ENCODE measurements at regions not wholly inside any gene's neighbourhood (a gene's known extent, or its start where the extent isn't known, plus 50 kb on each side); places are given as distances from the start of the nearest gene placed in this dataset.

DNA sequence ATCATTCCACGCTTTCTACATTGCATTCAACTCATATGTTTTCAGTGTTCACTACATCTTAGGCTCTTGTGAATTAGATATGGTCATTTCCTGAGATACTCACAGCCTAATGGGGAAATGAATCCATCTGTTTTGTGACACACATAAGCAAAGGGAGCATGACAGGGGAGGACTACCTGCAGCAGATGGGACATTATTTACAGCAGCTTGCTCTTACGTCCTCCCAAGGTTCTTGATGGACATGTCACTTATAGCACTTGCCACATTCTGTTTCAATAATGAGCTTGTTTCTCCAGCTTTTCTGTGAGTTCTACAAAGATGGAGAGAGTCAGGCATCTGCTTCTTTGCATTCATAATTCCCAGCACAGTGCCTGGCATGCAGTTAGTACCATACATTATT is 1509.6 kb upstream of the TMEM132C start:
- TF ChIP-seq, protein P1, sequence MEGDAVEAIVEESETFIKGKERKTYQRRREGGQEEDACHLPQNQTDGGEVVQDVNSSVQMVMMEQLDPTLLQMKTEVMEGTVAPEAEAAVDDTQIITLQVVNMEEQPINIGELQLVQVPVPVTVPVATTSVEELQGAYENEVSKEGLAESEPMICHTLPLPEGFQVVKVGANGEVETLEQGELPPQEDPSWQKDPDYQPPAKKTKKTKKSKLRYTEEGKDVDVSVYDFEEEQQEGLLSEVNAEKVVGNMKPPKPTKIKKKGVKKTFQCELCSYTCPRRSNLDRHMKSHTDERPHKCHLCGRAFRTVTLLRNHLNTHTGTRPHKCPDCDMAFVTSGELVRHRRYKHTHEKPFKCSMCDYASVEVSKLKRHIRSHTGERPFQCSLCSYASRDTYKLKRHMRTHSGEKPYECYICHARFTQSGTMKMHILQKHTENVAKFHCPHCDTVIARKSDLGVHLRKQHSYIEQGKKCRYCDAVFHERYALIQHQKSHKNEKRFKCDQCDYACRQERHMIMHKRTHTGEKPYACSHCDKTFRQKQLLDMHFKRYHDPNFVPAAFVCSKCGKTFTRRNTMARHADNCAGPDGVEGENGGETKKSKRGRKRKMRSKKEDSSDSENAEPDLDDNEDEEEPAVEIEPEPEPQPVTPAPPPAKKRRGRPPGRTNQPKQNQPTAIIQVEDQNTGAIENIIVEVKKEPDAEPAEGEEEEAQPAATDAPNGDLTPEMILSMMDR (IDR thresholded peaks at IDR 0.05; ENCODE audit: low read depth, low read length): no peak
- TF ChIP-seq POLR2A (IDR thresholded peaks at IDR 0.05; ENCODE audit: extremely low read depth, insufficient read length): no peak
- no peak for TF ChIP-seq MAX (IDR thresholded peaks at IDR 0.05; ENCODE audit: low read depth, low read length)
- TF ChIP-seq MYC (IDR thresholded peaks at IDR 0.05; ENCODE audit: low read depth, low read length): no peak
